ENCODE measurements at regions not wholly inside any gene's neighbourhood (a gene's known extent, or its start where the extent isn't known, plus 50 kb on each side); places are given as distances from the start of the nearest gene placed in this dataset.

- intact Hi-C loops (cut with DNase I): no loop called here
- no peak for DNase-seq (ENCODE audit: low spot score)
Observed at GRCh38 chr4:112881842-112882241, 167.6 kb upstream of the ANK2 start.

GRCh38 chr4:112882286-112882685 is 167.2 kb upstream of the ANK2 start:
- intact Hi-C loops (cut with DNase I): no loop called here
- DNase-seq (ENCODE audit: low spot score): no peak

GRCh38 chr4:112884406-112884805 is 165.0 kb upstream of the ANK2 start:
- DNase-seq (ENCODE audit: low spot score): no peak
- intact Hi-C loops (cut with DNase I): no loop called here

- no peak for DNase-seq (ENCODE audit: low spot score)
- intact Hi-C loops (cut with DNase I): no loop called here
Observed at GRCh38 chr4:112885897-112886296, 163.6 kb upstream of the ANK2 start.

- no peak for DNase-seq (ENCODE audit: low spot score)
- intact Hi-C loops (cut with DNase I): no loop called here
Observed at GRCh38 chr4:112888622-112889021, 160.8 kb upstream of the ANK2 start.

- no peak for DNase-seq (ENCODE audit: low spot score)
- intact Hi-C loops (cut with DNase I): no loop called here
Observed at GRCh38 chr4:112889199-112889598, 160.3 kb upstream of the ANK2 start.

- intact Hi-C loops (cut with DNase I): no loop called here
- no peak for DNase-seq (ENCODE audit: low spot score)
Observed at GRCh38 chr4:112889619-112890527, 159.6 kb upstream of the ANK2 start.

- intact Hi-C loops (cut with DNase I): no loop called here
- DNase-seq (ENCODE audit: low spot score): no peak
Observed at GRCh38 chr4:112894480-112894879, 155.0 kb upstream of the ANK2 start.

GRCh38 chr4:112894951-112895350 is 154.5 kb upstream of the ANK2 start:
- no peak for DNase-seq (ENCODE audit: low spot score)

GRCh38 chr4:112895811-112896608 is 153.4 kb upstream of the ANK2 start:
- intact Hi-C loops (cut with DNase I): no loop called here
- DNase-seq (ENCODE audit: low spot score): no peak

More at GRCh38 chr4:112894951-112895350, 154.5 kb upstream of the ANK2 start:
- intact Hi-C loops (cut with DNase I): no loop called here

- intact Hi-C loops (cut with DNase I): no loop called here
- no peak for DNase-seq (ENCODE audit: low spot score)
Observed at GRCh38 chr4:112896609-112897190, 152.8 kb upstream of the ANK2 start.

- no peak for DNase-seq (ENCODE audit: low spot score)
- intact Hi-C loops (cut with DNase I): no loop called here
Observed at GRCh38 chr4:112897543-112897942, 151.9 kb upstream of the ANK2 start.

GRCh38 chr4:112898357-112899141 is 150.9 kb upstream of the ANK2 start:
- intact Hi-C loops (cut with DNase I): no loop called here

GRCh38 chr4:112900416-112900815 is 149.0 kb upstream of the ANK2 start:
- DNase-seq (ENCODE audit: low spot score): no peak
- intact Hi-C loops (cut with DNase I): no loop called here

More at GRCh38 chr4:112898357-112899141, 150.9 kb upstream of the ANK2 start:
- DNase-seq (ENCODE audit: low spot score): no peak

GRCh38 chr4:112901962-112902411 is 147.5 kb upstream of the ANK2 start:
- DNase-seq (ENCODE audit: low spot score): no peak
- intact Hi-C loops (cut with DNase I): no loop called here

GRCh38 chr4:112905728-112906127 is 143.7 kb upstream of the ANK2 start:
- no peak for DNase-seq (ENCODE audit: low spot score)
- intact Hi-C loops (cut with DNase I): no loop called here

- DNase-seq (ENCODE audit: low spot score): no peak
- intact Hi-C loops (cut with DNase I): no loop called here
Observed at GRCh38 chr4:112908511-112908910, 140.9 kb upstream of the ANK2 start.

GRCh38 chr4:112910109-112910736 is 139.2 kb upstream of the ANK2 start:
- no peak for DNase-seq (ENCODE audit: low spot score)
- intact Hi-C loops (cut with DNase I): no loop called here

- intact Hi-C loops (cut with DNase I): no loop called here
- no peak for DNase-seq (ENCODE audit: low spot score)
Observed at GRCh38 chr4:112916868-112917267, 132.6 kb upstream of the ANK2 start.
